ENCODE measurements at regions not wholly inside any gene's neighbourhood (a gene's known extent, or its start where the extent isn't known, plus 50 kb on each side); places are given as distances from the start of the nearest gene placed in this dataset.
"Not testable (repeated sequence)": the region's sequence is repeated elsewhere in the genome, so short reads cannot be mapped to it uniquely, and the experiment has no call there.

- no peaks in the 10 kb centered on the region for H3F3A ChIP-seq (ENCODE audit: control insufficient read depth, insufficient read depth)
- H3K9me3 ChIP-seq (ENCODE audit: control insufficient read depth, insufficient read depth, low read length) = no peaks in the 10 kb centered on the region
- H3K4me2 ChIP-seq (ENCODE audit: low read length) = no peak overlapping the region
- no peaks in the 10 kb centered on the region for H3K36me3 ChIP-seq (ENCODE audit: control insufficient read depth, low read length)
- no peaks in the 10 kb centered on the region for H3K4me1 ChIP-seq (ENCODE audit: control insufficient read depth, low read length)
- H3K27me3 ChIP-seq (ENCODE audit: control insufficient read depth, low read length) = peaks cover 9% of the 10 kb centered on the region
- H3K4me3 ChIP-seq (ENCODE audit: low read length) = no peak overlapping the region
- H3K79me2 ChIP-seq (ENCODE audit: control insufficient read depth, low read length) = no peaks in the 10 kb centered on the region
- H3K9me2 ChIP-seq (replicated peaks; ENCODE audit: control insufficient read depth, low read length) = no peaks in the 10 kb centered on the region
- H3K27ac ChIP-seq (ENCODE audit: low read depth, low read length) = no peak overlapping the region
- no peaks in the 10 kb centered on the region for H4K20me1 ChIP-seq (ENCODE audit: control insufficient read depth, insufficient read depth, low read depth, low read length)
- TF ChIP-seq EZH2phosphoT487 (IDR thresholded peaks at IDR 0.05; ENCODE audit: borderline replicate concordance, low read length) (no peak), CTCF (IDR thresholded peaks at IDR 0.05; ENCODE audit: low read depth, low read length, poor library complexity, severe bottlenecking) (no peak)
These were observed 62.2 kb upstream of the PRKG1 start for GRCh38 chr10:51012073-51012472.

DNA sequence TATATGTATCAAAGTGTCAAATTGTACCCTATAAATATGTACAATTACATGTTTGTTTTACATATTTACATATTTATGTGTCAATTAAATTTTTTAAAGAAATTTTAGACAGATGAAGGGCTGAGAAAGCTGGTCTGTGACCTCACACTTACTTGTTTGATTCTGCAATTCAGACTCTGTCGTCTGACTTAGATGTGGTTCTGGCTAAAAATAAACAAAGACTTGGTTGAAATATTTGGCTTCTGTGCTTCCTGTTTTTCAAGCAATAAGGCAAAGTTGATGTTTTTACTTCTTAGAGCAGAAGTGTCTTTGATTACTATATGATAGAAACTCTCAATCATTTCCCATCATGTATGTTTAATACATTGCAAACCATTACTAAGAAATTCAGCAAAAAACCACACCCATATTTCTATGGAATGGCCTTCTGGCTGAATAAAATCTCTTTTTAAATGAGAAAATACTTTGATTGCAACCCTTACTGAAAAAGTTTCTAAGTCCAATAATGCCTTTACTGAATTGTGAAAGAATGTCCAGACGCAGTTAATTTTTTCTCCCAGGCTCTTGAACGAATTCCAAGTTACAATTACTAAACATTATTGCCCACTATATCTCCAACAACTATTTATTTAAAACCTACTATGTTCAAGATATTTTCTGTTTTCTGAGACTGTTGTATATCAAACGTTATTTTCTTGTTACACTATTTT lies 59.5 kb upstream of the PRKG1 start:
- Histone ChIP-seq H3K4me3 (ENCODE audit: low read length) (no peak overlapping the region), H3K27ac (ENCODE audit: low read depth, low read length) (no peak overlapping the region), H3K36me3 (ENCODE audit: control insufficient read depth, low read length) (no peaks in the 10 kb centered on the region), H3K9me3 (ENCODE audit: control insufficient read depth, insufficient read depth, low read length) (no peaks in the 10 kb centered on the region), H3K27me3 (ENCODE audit: control insufficient read depth, low read length) (peaks cover 2% of the 10 kb centered on the region; the same call in 1 of the 2 replicates), H3K79me2 (ENCODE audit: control insufficient read depth, low read length) (no peaks in the 10 kb centered on the region), H3K4me1 (ENCODE audit: control insufficient read depth, low read length) (no peaks in the 10 kb centered on the region), H3F3A (ENCODE audit: control insufficient read depth, insufficient read depth) (no peaks in the 10 kb centered on the region), H3K9me2 (replicated peaks; ENCODE audit: control insufficient read depth, low read length) (no peaks in the 10 kb centered on the region), H4K20me1 (ENCODE audit: control insufficient read depth, insufficient read depth, low read depth, low read length) (no peaks in the 10 kb centered on the region), H3K4me2 (ENCODE audit: low read length) (no peak overlapping the region)
- TF ChIP-seq EZH2phosphoT487 (IDR thresholded peaks at IDR 0.05; ENCODE audit: borderline replicate concordance, low read length) = no peak
- no peak for TF ChIP-seq CTCF (IDR thresholded peaks at IDR 0.05; ENCODE audit: low read depth, low read length, poor library complexity, severe bottlenecking)

- H3K79me2 ChIP-seq (ENCODE audit: control insufficient read depth, low read length); H3K36me3 ChIP-seq (ENCODE audit: control insufficient read depth, low read length); H3K4me3 ChIP-seq (ENCODE audit: low read length); H3K27me3 ChIP-seq (ENCODE audit: control insufficient read depth, low read length); H3F3A ChIP-seq (ENCODE audit: control insufficient read depth, insufficient read depth); H3K9me3 ChIP-seq (ENCODE audit: control insufficient read depth, insufficient read depth, low read length); H4K20me1 ChIP-seq (ENCODE audit: control insufficient read depth, insufficient read depth, low read depth, low read length); H3K4me1 ChIP-seq (ENCODE audit: control insufficient read depth, low read length); H3K27ac ChIP-seq (ENCODE audit: low read depth, low read length); H3K4me2 ChIP-seq (ENCODE audit: low read length); H3K9me2 ChIP-seq (replicated peaks; ENCODE audit: control insufficient read depth, low read length): not testable (repeated sequence)
These were observed 58.9 kb upstream of the PRKG1 start for GRCh38 chr10:51015390-51015754.

DNA sequence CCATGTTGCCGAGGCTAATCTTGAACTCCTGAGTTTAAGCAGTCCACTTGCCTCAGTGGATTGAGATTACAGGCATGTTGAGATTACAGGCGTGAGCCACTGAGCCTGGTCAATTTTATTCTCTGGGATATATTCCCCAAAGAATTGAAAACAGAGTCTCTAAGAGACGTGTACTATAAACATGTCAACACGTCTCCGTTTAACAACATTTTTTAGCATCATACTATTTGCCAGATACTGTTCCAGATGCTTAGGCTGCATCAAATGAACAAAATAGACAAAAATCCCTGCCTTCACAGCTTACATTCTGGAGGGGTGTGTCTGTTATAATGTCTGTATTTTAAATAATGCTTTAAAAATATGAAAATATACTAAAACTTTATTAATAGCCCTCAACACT lies 54.1 kb upstream of the PRKG1 start:
- no peaks in the 10 kb centered on the region for H4K20me1 ChIP-seq (ENCODE audit: control insufficient read depth, insufficient read depth, low read depth, low read length)
- H3K4me3 ChIP-seq (ENCODE audit: low read length) = no peak overlapping the region
- TF ChIP-seq CTCF (IDR thresholded peaks at IDR 0.05; ENCODE audit: low read depth, low read length, poor library complexity, severe bottlenecking) (no peak), EZH2phosphoT487 (IDR thresholded peaks at IDR 0.05; ENCODE audit: borderline replicate concordance, low read length) (no peak)
- H3K9me3 ChIP-seq (ENCODE audit: control insufficient read depth, insufficient read depth, low read length) = no peaks in the 10 kb centered on the region
- no peaks in the 10 kb centered on the region for H3K4me1 ChIP-seq (ENCODE audit: control insufficient read depth, low read length)
- H3K9me2 ChIP-seq (replicated peaks; ENCODE audit: control insufficient read depth, low read length) = no peaks in the 10 kb centered on the region
- H3K27me3 ChIP-seq (ENCODE audit: control insufficient read depth, low read length) = no peaks in the 10 kb centered on the region
- H3K79me2 ChIP-seq (ENCODE audit: control insufficient read depth, low read length) = no peaks in the 10 kb centered on the region
- H3F3A ChIP-seq (ENCODE audit: control insufficient read depth, insufficient read depth) = no peaks in the 10 kb centered on the region
- H3K27ac ChIP-seq (ENCODE audit: low read depth, low read length) = no peak overlapping the region
- H3K36me3 ChIP-seq (ENCODE audit: control insufficient read depth, low read length) = no peaks in the 10 kb centered on the region
- no peak overlapping the region for H3K4me2 ChIP-seq (ENCODE audit: low read length)

All from DOHH2 (cell line).